B cell (primary cell): ENCODE measurements at regions not wholly inside any gene's neighbourhood (a gene's known extent, or its start where the extent isn't known, plus 50 kb on each side); places are given as distances from the start of the nearest gene placed in this dataset.

Source experiments
- ATAC-seq: fragments of 200-7000 bp; cut with Tn5 transposase; one replicate; pipeline ENCODE4 v1.10.0; 2021; ENCODE audit warnings: low read depth, mild to moderate bottlenecking, moderate number of reproducible peaks, moderate library complexity
- CTCF ChIA-PET: fragments of 350-600 bp; sonication (Branson Sonifier 250); formaldehyde crosslinking; loops from one replicate; lab custom pipeline; 2021; ENCODE audit warnings: antibody characterized with exemption, inconsistent platforms; lab: Charles Lee
- POLR2A ChIA-PET: fragments of 350-600 bp; sonication (Branson Sonifier 250); formaldehyde crosslinking; loops from one replicate; lab custom pipeline; 2021; ENCODE audit warnings: antibody characterized with exemption; lab: Charles Lee
- DNase-seq: peaks from one replicate; pipeline ENCODE4 v3.0.0; 2013
- H2AFZ ChIP-seq: 2 replicates; pipeline ENCODE4 v1.6.1; 2012; ENCODE audit warnings: mild to moderate bottlenecking, low read depth, low read length; ENCODE audit not compliant: insufficient read depth, poor library complexity, severe bottlenecking
- H3K27ac ChIP-seq, 2 donors: 1 replicate in 1 of 2; 2 replicates in 1 of 2; pipeline ENCODE4 v1.5.1; 2012 to 2013; ENCODE audit warnings: low read length in 2 of 2, mild to moderate bottlenecking in 2 of 2, moderate library complexity in 1 of 2
- H3K27me3 ChIP-seq, 4 experiments: fragments of 200-600 bp in 1 of 4; sonication (generic) in 1 of 4; replicated peaks in 1 of 4; 1 replicate in 2 of 4; 2 replicates in 2 of 4; pipeline versions ENCODE4 v1.6.1 to v1.7.0; 2013 to 2016; ENCODE audit warnings: low read length in 3 of 4, mild to moderate bottlenecking in 2 of 4, mixed read lengths in 1 of 4, moderate library complexity in 1 of 4; ENCODE audit not compliant: insufficient read depth in 4 of 4, control insufficient read depth in 3 of 4; ENCODE audit errors: control extremely low read depth in 1 of 4
- H3K36me3 ChIP-seq, 2 experiments: replicated peaks in 1 of 2; 1 replicate in 1 of 2; 2 replicates in 1 of 2; pipeline versions ENCODE4 v1.6.1 to v1.7.1; 2013; ENCODE audit warnings: low read length in 1 of 2; ENCODE audit not compliant: insufficient read depth in 2 of 2, control insufficient read depth in 1 of 2; ENCODE audit errors: control extremely low read depth in 1 of 2, extremely low read depth in 1 of 2
- H3K4me1 ChIP-seq, 2 donors: fragments of 200-600 bp in 1 of 2; sonication (generic) in 1 of 2; 1 replicate in 1 of 2; 2 replicates in 1 of 2; pipeline versions ENCODE4 v1.5.1 to v1.6.1; 2013 to 2017; ENCODE audit warnings: low read length in 2 of 2; ENCODE audit not compliant: control insufficient read depth in 2 of 2, insufficient read depth in 2 of 2
- H3K4me2 ChIP-seq: replicated peaks from 2 replicates; pipeline ENCODE3; 2012; ENCODE audit warnings: mild to moderate bottlenecking, low read depth, low read length; ENCODE audit not compliant: poor library complexity, severe bottlenecking
- H3K4me3 ChIP-seq, 5 experiments: fragments of 200-600 bp in 1 of 5; sonication (generic) in 1 of 5; 1 replicate in 3 of 5; 2 replicates in 2 of 5; pipeline versions ENCODE4 v1.5.1 to v1.7.0; 2011 to 2016; ENCODE audit warnings: low read length in 4 of 5, mild to moderate bottlenecking in 4 of 5, low read depth in 2 of 5, control low read depth in 1 of 5, moderate library complexity in 1 of 5; ENCODE audit not compliant: insufficient read depth in 1 of 5; ENCODE audit errors: control extremely low read depth in 1 of 5, extremely low read depth in 1 of 5
- H3K79me2 ChIP-seq: fragments of 200-600 bp; sonication (generic); one replicate; pipeline ENCODE4 v1.6.0; 2016; ENCODE audit warnings: low read length; ENCODE audit not compliant: control insufficient read depth, insufficient read depth
- H3K9ac ChIP-seq: fragments of 200-600 bp; sonication (generic); 2 replicates; pipeline ENCODE4 v1.6.1; 2017; ENCODE audit warnings: mild to moderate bottlenecking, low read length, moderate library complexity
- H3K9me3 ChIP-seq, 3 donors: one replicate each; pipeline versions ENCODE4 v1.6.1 to v1.7.1; 2013; ENCODE audit warnings: low read length in 2 of 3; ENCODE audit not compliant: control insufficient read depth in 2 of 3, insufficient read depth in 1 of 3; ENCODE audit errors: control extremely low read depth in 1 of 3
- H4K20me1 ChIP-seq: 2 replicates; pipeline ENCODE4 v1.6.0; 2012; ENCODE audit warnings: mild to moderate bottlenecking, low read length; ENCODE audit not compliant: insufficient read depth, control insufficient read depth, poor library complexity, severe bottlenecking
- H3K27ac Mint-ChIP-seq: one replicate; pipeline ENCODE4 v1.8.0; 2021; ENCODE audit warnings: mixed read lengths
- H3K27me3 Mint-ChIP-seq: one replicate; pipeline ENCODE4 v1.8.0; 2021; ENCODE audit warnings: mixed read lengths
- H3K4me1 Mint-ChIP-seq: one replicate; pipeline ENCODE4 v1.8.0; 2021; ENCODE audit warnings: mixed read lengths
- H3K4me3 Mint-ChIP-seq: one replicate; pipeline ENCODE4 v1.8.0; 2021; ENCODE audit warnings: mixed read lengths
- H3K9me3 Mint-ChIP-seq: one replicate; pipeline ENCODE4 v1.8.0; 2022; ENCODE audit warnings: mixed read lengths; ENCODE audit not compliant: insufficient read depth
- CTCF ChIP-seq: fragments of 200-600 bp; IDR thresholded peaks from one replicate; pipeline ENCODE4 v1.8.0; 2022; ENCODE audit warnings: antibody characterized with exemption, mild to moderate bottlenecking
- EZH2 ChIP-seq: IDR thresholded peaks from 2 replicates; pipeline ENCODE4 v1.6.1; 2012; ENCODE audit warnings: borderline replicate concordance, low read depth, mild to moderate bottlenecking, moderate library complexity, low read length; ENCODE audit not compliant: insufficient read depth, poor library complexity, severe bottlenecking
- WGBS: methylation state at CpG from one replicate; pipeline ENCODE4 v1.1.5; 2013; ENCODE audit warnings: missing lambda C conversion rate; ENCODE audit not compliant: insufficient coverage; 5-methylcytosine and 5-hydroxymethylcytosine counted together
- intact Hi-C: fragments of 100-400 bp; cut with micrococcal nuclease; formaldehyde crosslinking; loops from one replicate; pipeline ENCODE4 v1.10.0; 2022

- no peak overlapping the region for H3K4me3 ChIP-seq
- intact Hi-C loops, result no loop called here
- H3K27me3 ChIP-seq, result peaks cover 6 to 83% (median 67%) of the 10 kb centered on the region in 4 experiments
- ATAC-seq (no peak), DNase-seq (no peak)
- no peak overlapping the region for H2AFZ ChIP-seq
- ChIA-PET POLR2A (no interaction called here), CTCF (no interaction called here)
- no peak overlapping the region for H3K9ac ChIP-seq
- H3K36me3 ChIP-seq, result no peaks in the 10 kb centered on the region
- H3K9me3 Mint-ChIP-seq, result no peaks in the 10 kb centered on the region
- H3K9me3 ChIP-seq, result peaks cover 0 to 20% (median 0%) of the 10 kb centered on the region in 3 donors
- TF ChIP-seq CTCF (no peak), EZH2 (peak; percentile 47)
- WGBS, result 20% methylated on average over 2 of the region's 6 CpGs
- peaks cover 80% of the 10 kb centered on the region for H3K27me3 Mint-ChIP-seq
- no peak overlapping the region for H3K27ac Mint-ChIP-seq
- no peak overlapping the region for H3K27ac ChIP-seq
- no peak overlapping the region for H3K4me2 ChIP-seq
- H3K79me2 ChIP-seq, result no peaks in the 10 kb centered on the region
- no peaks in the 10 kb centered on the region for H4K20me1 ChIP-seq
- peaks cover 22% of the 10 kb centered on the region for H3K4me1 Mint-ChIP-seq
- peaks cover 20 to 33% of the 10 kb centered on the region in 2 donors for H3K4me1 ChIP-seq
- no peak overlapping the region for H3K4me3 Mint-ChIP-seq
Observed at GRCh38 chr1:90833466-90834110, 116.5 kb upstream of the BARHL2 start.

GRCh38 chr1:90831910-90832309, 114.8 kb upstream of the BARHL2 start:
- intact Hi-C loops, result no loop called here

More at GRCh38 chr1:90831910-90832309, 114.8 kb upstream of the BARHL2 start:
- no peak overlapping the region for H3K4me2 ChIP-seq
- peak; percentile 18 for DNase-seq
- ChIA-PET CTCF (interaction anchor here (1.1 kb wide), 1 partner anchor 333 kb away, joined by 4 read pairs; no protein-coding TSS in a partner anchor), POLR2A (no interaction called here)
- Mint-ChIP-seq H3K9me3 (no peaks in the 10 kb centered on the region), H3K4me1 (peaks cover 21% of the 10 kb centered on the region), H3K4me3 (no peak overlapping the region), H3K27ac (no peak overlapping the region), H3K27me3 (peaks cover 78% of the 10 kb centered on the region)
- no peak overlapping the region for H3K9ac ChIP-seq
- H3K27ac ChIP-seq, result no peak overlapping the region
- ATAC-seq, result no peak
- TF ChIP-seq EZH2 (no peak), CTCF (no peak)
- H3K4me3 ChIP-seq, result no peak overlapping the region
- WGBS, result 8% methylated on average over 5 of the region's 8 CpGs
- H3K79me2 ChIP-seq, result no peaks in the 10 kb centered on the region
- peaks cover 20 to 33% of the 10 kb centered on the region in 2 donors for H3K4me1 ChIP-seq
- H2AFZ ChIP-seq, result no peak overlapping the region
- H3K36me3 ChIP-seq, result no peaks in the 10 kb centered on the region
- peaks cover 4 to 72% (median 58%) of the 10 kb centered on the region in 4 experiments for H3K27me3 ChIP-seq
- H3K9me3 ChIP-seq, result peaks cover 0 to 20% (median 0%) of the 10 kb centered on the region in 3 donors
- H4K20me1 ChIP-seq, result no peaks in the 10 kb centered on the region
